ENCODE measurements at regions not wholly inside any gene's neighbourhood (a gene's known extent, or its start where the extent isn't known, plus 50 kb on each side); places are given as distances from the start of the nearest gene placed in this dataset.
A peak's percentile ranks its signal among the peaks of the same experiment; 100 is the strongest.

DNA sequence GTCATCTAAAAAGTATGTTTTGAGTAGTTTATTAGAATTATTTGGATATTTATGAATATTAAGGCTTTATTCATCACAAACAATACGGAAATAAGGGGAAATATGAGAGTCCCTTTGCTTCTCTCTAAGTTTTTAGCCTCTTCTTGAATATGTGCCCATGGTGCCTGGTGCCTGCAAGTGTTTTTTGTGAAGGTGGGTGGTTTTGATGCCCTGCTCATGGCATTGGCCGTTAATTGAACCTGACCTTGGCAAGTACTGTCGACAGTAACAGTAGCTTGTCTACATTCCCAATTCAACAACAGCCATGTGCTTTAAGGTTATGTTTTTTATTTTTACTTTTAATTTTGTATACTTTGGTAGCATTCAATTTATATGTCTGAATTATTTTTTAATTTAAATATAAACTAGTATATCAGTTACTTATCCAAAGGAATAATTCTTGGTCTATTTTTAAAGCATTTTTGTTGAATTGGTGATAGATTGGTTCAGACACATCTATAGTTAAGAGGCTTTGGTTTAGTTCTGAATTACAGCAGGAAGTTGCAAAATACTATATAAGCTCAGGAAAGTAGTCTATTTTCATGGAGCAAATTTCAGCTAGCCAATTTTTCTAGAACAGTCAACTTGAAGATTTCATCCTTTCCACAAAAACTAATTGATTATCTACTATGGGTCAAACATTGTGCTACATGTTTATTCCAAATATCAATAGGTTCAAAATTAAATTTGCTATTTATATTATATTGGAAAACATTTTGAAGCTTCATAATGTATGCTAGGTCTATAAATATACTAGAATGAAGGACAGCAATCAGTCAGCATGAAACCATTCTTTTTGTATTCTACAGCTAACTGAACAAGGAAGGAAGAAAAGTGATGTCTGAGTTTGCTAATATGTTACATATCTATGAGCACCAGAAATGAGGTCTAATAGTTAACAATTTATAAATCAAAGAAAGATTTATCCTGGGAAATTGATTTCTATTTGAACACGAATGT lies 184.4 kb downstream of the MRPL39 start:
- no peak for DNase-seq (ENCODE audit: low read depth)

- DNase-seq (ENCODE audit: low read depth): peak; percentile 1
Measured at GRCh38 chr21:25421321-25422028, 185.8 kb downstream of the MRPL39 start.

GRCh38 chr21:25420831-25421230 lies 186.4 kb downstream of the MRPL39 start:
- DNase-seq (ENCODE audit: low read depth): no peak

- no peak for DNase-seq (ENCODE audit: low read depth)
Measured at GRCh38 chr21:25416669-25417068, 190.6 kb downstream of the MRPL39 start.

DNA sequence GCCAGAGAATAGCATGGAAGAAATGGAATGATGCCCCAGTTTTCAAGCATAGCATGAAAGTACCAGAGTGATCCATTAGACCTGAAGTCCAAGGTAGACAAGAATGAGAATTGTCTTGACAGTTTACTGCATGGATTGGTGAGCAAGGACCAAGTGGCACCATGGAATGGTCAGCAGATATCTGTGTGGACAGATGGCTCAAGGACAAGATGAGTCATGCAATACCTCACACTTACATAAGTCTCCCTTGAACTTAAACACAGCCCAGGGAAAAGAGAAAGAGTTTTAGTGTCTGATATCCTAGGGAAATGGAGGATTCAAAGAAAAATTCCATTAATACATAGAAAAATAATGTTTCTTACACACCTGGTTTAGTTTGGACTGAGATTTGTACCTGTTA lies 195.2 kb downstream of the MRPL39 start:
- DNase-seq (ENCODE audit: low read depth): no peak

GRCh38 chr21:25409978-25410377 lies 197.3 kb downstream of the MRPL39 start:
- no peak for DNase-seq (ENCODE audit: low read depth)

GRCh38 chr21:25408666-25409065 lies 198.6 kb downstream of the MRPL39 start:
- DNase-seq (ENCODE audit: low read depth): no peak

DNA sequence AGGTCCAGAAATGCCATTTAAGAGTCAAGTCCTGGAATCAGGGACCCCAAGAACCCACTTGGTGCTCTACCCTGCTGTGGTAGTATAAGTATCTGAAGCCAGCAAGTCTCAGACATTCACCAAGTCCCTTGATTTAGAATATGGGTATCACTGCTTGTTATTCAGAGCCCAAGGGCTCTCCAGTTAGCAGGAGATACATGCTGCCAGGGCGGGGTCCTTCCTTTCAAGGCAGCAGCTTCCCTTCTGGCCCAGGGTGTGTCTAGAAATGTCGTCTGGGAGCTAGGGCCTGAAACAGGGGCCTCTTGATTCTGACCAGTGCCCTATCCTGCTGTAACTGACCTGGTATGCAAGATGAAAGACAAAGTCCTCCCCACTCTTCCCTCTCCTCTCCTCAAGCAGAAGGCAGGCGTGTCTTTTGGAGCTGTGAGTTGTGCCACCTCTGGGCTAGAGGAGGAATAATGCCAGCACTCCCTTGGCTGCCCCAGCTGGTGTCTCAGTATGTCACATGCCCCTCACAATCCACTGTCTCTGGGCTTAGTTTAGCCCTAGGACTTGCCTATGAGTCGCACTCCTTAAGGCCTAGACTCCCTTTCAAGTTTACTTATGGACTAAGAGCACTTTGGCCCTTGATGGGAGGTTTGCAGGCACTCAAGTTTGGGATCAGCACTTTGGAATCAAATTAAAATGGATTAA lies 200.2 kb downstream of the MRPL39 start:
- DNase-seq (ENCODE audit: low read depth): no peak

- DNase-seq (ENCODE audit: low read depth): no peak
Measured at GRCh38 chr21:25405984-25406383, 201.3 kb downstream of the MRPL39 start.

GRCh38 chr21:25402134-25402961 lies 204.9 kb downstream of the MRPL39 start:
- no peak for DNase-seq (ENCODE audit: low read depth)

- DNase-seq (ENCODE audit: low read depth): no peak
Measured at GRCh38 chr21:25400427-25400826, 206.9 kb downstream of the MRPL39 start.

DNA sequence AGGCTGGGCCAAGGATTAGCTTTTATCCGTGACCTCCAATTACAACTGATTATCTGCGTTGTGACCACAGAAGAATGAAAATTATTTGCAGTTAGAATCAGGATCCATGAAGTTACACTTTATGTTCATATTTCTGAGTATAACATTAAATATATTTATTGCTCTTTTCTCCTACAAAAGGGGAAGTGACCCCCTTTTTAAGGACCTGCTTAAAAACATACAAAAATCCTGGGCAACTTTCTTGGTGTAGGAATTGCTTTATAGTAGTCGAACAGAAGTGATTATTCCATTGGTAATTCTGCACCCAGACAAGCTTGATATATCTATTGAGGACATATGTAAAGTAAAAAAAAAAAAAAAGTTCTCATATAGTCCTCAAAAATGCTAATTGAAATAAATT lies 208.7 kb downstream of the MRPL39 start:
- DNase-seq (ENCODE audit: low read depth): no peak

- DNase-seq (ENCODE audit: low read depth): no peak
Measured at GRCh38 chr21:25396135-25396711, 211.1 kb downstream of the MRPL39 start.

GRCh38 chr21:25391777-25392176 lies 215.5 kb downstream of the MRPL39 start:
- no peak for DNase-seq (ENCODE audit: low read depth)

DNA sequence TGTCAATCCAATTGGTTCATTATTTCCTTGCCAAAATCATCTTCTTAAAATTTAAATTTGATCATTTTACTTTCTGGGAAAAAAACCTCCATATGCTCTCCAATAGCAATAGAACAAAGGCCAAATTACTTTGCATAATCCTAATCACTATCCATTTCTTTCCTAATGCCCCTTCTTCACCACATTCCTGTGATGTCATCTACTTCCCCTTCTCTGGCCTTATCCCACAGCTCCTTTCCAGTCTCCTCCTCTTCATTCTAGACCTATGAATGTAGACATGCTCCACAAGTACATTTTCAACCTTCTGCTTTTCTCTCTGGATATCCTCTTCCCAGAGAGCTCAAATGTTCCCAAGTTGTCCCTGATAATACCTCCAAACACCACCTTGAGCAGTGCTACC lies 216.6 kb downstream of the MRPL39 start:
- no peak for DNase-seq (ENCODE audit: low read depth)

- no peak for DNase-seq (ENCODE audit: low read depth)
Measured at GRCh38 chr21:25387665-25388064, 219.6 kb downstream of the MRPL39 start.

DNA sequence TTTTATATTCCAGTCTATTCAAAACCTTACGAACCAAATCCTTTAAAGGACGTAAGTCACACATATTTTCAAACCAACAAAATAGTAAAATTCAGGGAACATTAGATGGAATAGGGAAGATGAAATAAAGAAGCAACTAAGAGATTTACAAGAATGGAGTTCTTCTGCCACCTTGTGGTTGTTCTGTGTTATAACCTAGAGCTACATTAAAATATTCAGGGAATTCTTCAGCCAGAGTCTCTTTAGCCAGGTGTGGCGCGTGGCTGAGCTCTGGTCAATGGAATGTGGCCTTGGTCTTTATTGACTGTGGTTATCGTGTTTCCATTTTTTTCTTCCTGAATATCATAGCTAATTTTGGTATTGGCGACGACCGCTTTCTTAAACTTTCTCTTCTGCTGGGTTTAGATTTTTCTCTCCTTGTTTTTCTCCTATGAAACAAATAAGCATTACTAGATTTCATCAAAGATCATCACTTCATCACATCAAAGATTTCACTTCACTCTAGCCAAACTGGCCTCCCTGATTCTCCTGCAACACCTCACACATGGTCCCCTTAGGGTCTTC lies 221.3 kb downstream of the MRPL39 start:
- peak; percentile 46 for DNase-seq (ENCODE audit: low read depth)

- no peak for DNase-seq (ENCODE audit: low read depth)
Measured at GRCh38 chr21:25385341-25385740, 221.9 kb downstream of the MRPL39 start.

DNA sequence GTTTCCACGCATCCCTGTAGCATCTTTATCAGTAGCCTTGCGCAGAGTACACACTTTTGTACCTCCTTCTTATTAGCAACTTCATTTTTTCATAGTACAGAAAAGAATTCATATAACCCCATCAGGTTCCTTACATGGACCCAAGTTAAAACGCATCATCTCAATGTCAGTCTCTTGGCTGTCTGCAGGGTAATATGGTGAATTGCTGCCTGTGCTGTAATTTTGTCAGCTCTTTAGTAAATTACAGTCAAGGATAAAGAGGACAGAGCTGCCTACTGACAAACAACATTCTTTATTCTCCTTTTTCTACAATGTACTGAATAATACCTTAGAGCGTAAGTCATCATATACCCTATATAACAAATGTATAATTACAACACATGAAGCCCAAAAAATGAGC lies 222.5 kb downstream of the MRPL39 start:
- DNase-seq (ENCODE audit: low read depth): no peak

- no peak for DNase-seq (ENCODE audit: low read depth)
Measured at GRCh38 chr21:25383545-25383944, 223.7 kb downstream of the MRPL39 start.
